SK-N-SH (cell line): ENCODE measurements at regions not wholly inside any gene's neighbourhood (a gene's known extent, or its start where the extent isn't known, plus 50 kb on each side); places are given as distances from the start of the nearest gene placed in this dataset.

ENCODE experiments used
- CTCF ChIA-PET: fragments of 300-600, 350-600 bp; formaldehyde crosslinking; extraction: SDS; loops from one replicate; lab custom pipeline; 2021; lab: Yijun Ruan, JAX
- POLR2A ChIA-PET: fragments of 350-600 bp; sonication (Branson Sonifier 250); formaldehyde crosslinking; extraction: SDS; loops from one replicate; lab custom pipeline; 2020; ENCODE audit warnings: antibody characterized with exemption, inconsistent platforms; lab: Yijun Ruan, JAX
- DNase-seq: peaks from one replicate; pipeline ENCODE4 v3.0.0; 2012
- H2AFZ ChIP-seq: fragments of 200-600 bp; sonication (generic); 2 replicates; pipeline ENCODE4 v1.8.1; 2016; ENCODE audit warnings: antibody characterized with exemption, mild to moderate bottlenecking, low read depth
- H3F3A ChIP-seq: fragments of 200-600 bp; sonication (generic); replicated peaks from 2 replicates; pipeline ENCODE3; 2016; ENCODE audit warnings: antibody characterized with exemption, mild to moderate bottlenecking; ENCODE audit not compliant: insufficient read depth
- H3K27ac ChIP-seq, 2 experiments: fragments of 200-500 bp in 1 of 2; fragments of 200-600 bp in 1 of 2; sonication (Bioruptor generic) in 1 of 2; sonication (generic), shearing (Covaris generic) in 1 of 2; 2 replicates each; pipeline versions ENCODE4 v1.5.1 to v1.6.1; 2014 to 2016; ENCODE audit warnings: low read depth in 2 of 2, inconsistent platforms in 1 of 2, low read length in 1 of 2, mild to moderate bottlenecking in 1 of 2, mixed read lengths in 1 of 2
- H3K27me3 ChIP-seq: fragments of 200-600 bp; sonication (generic), shearing (Covaris generic); 2 replicates; pipeline ENCODE4 v1.6.1; 2016; ENCODE audit warnings: mixed run types; ENCODE audit not compliant: insufficient read depth
- H3K36me3 ChIP-seq, 2 experiments: fragments of 200-500 bp in 1 of 2; fragments of 200-600 bp in 1 of 2; sonication (Bioruptor generic) in 1 of 2; sonication (generic) in 1 of 2; replicated peaks in 1 of 2; 2 replicates each; pipeline versions ENCODE3 to v1.5.1; 2014 to 2016; ENCODE audit warnings: low read length in 1 of 2, mild to moderate bottlenecking in 1 of 2; ENCODE audit not compliant: insufficient read depth in 2 of 2, control insufficient read depth in 1 of 2
- H3K4me1 ChIP-seq, 2 experiments: fragments of 200-500 bp in 1 of 2; fragments of 200-600 bp in 1 of 2; sonication (Bioruptor generic) in 1 of 2; sonication (generic), shearing (Covaris generic) in 1 of 2; 2 replicates each; pipeline versions ENCODE4 v1.5.1 to v1.6.1; 2014 to 2016; ENCODE audit warnings: low read depth in 1 of 2, low read length in 1 of 2, mixed run types in 1 of 2; ENCODE audit not compliant: insufficient read depth in 2 of 2, control insufficient read depth in 1 of 2
- H3K4me2 ChIP-seq: fragments of 200-600 bp; sonication (generic), shearing (Covaris generic); 2 replicates; pipeline ENCODE4 v1.6.1; 2017; ENCODE audit warnings: mixed run types
- H3K4me3 ChIP-seq, 2 experiments: fragments of 200-500 bp in 1 of 2; fragments of 200-600 bp in 1 of 2; sonication (Bioruptor generic) in 1 of 2; sonication (generic), shearing (Covaris generic) in 1 of 2; 2 replicates each; pipeline versions ENCODE4 v1.5.1 to v1.8.1; 2014 to 2016; ENCODE audit warnings: low read depth in 2 of 2, inconsistent platforms in 1 of 2, low read length in 1 of 2, mild to moderate bottlenecking in 1 of 2, mixed read lengths in 1 of 2, moderate library complexity in 1 of 2
- H3K79me2 ChIP-seq: fragments of 200-600 bp; sonication (generic); 2 replicates; pipeline ENCODE4 v1.8.1; 2017; ENCODE audit warnings: mild to moderate bottlenecking; ENCODE audit not compliant: insufficient read depth
- H3K9ac ChIP-seq: fragments of 200-600 bp; sonication (generic); 2 replicates; pipeline ENCODE4 v1.6.1; 2017; ENCODE audit warnings: mixed run types
- H3K9me2 ChIP-seq: fragments of 200-600 bp; sonication (generic); 2 replicates; pipeline ENCODE4 v1.6.1; 2017; ENCODE audit warnings: mixed run types
- H3K9me3 ChIP-seq: fragments of 200-600 bp; sonication (generic); 2 replicates; pipeline ENCODE4 v1.6.1; 2017; ENCODE audit warnings: mixed run types, mild to moderate bottlenecking, moderate library complexity
- H4K20me1 ChIP-seq: fragments of 200-600 bp; sonication (generic); 2 replicates; pipeline ENCODE4 v1.6.1; 2017; ENCODE audit warnings: mild to moderate bottlenecking, mixed run types; ENCODE audit not compliant: insufficient read depth
- EP300 ChIP-seq, 2 experiments: IDR thresholded peaks; 2 replicates each; pipeline versions ENCODE4 v1.4.0 to v1.6.1; 2012; ENCODE audit warnings: borderline replicate concordance in 1 of 2, low read depth in 1 of 2, low read length in 1 of 2
- EZH2phosphoT487 ChIP-seq: fragments of 200-600 bp; sonication (generic); IDR thresholded peaks from 2 replicates; pipeline ENCODE4 v1.6.1; 2017; ENCODE audit warnings: low read depth, mixed run types, mild to moderate bottlenecking, antibody characterized with exemption, moderate library complexity, borderline replicate concordance
- FOSL2 ChIP-seq: IDR thresholded peaks from 2 replicates; pipeline ENCODE4 v1.4.0; 2012; ENCODE audit warnings: low read depth, mild to moderate bottlenecking, moderate library complexity, borderline replicate concordance
- FOXJ3 ChIP-seq: sonication (generic); formaldehyde crosslinking; IDR thresholded peaks from 2 replicates; pipeline ENCODE4 v1.5.1; 2020; ENCODE audit warnings: mild to moderate bottlenecking, missing genetic modification reagents
- GABPA ChIP-seq: IDR thresholded peaks from 2 replicates; pipeline ENCODE4 v1.4.0; 2012; ENCODE audit warnings: low read depth, mild to moderate bottlenecking
- JUND ChIP-seq: IDR thresholded peaks from 2 replicates; pipeline ENCODE4 v1.4.0; 2012
- MXI1 ChIP-seq: IDR thresholded peaks from 2 replicates; pipeline ENCODE4 v1.6.1; 2012; ENCODE audit warnings: mild to moderate bottlenecking, low read depth, low read length, improper control_type of control experiment
- NFIC ChIP-seq: IDR thresholded peaks from 2 replicates; pipeline ENCODE4 v1.4.0; 2012; ENCODE audit warnings: borderline replicate concordance
- NRF1 ChIP-seq: IDR thresholded peaks from 2 replicates; pipeline ENCODE4 v1.6.1; 2012; ENCODE audit warnings: low read depth, mild to moderate bottlenecking, low read length
- POLR2AphosphoS5 ChIP-seq: IDR thresholded peaks from 2 replicates; pipeline ENCODE4 v1.6.1; 2012; ENCODE audit warnings: low read depth, low read length
- RCOR1 ChIP-seq: fragments of 150-350 bp; IDR thresholded peaks from 2 replicates; pipeline ENCODE4 v1.6.1; 2017; ENCODE audit warnings: antibody characterized with exemption, low read length
- RFX5 ChIP-seq: IDR thresholded peaks from 2 replicates; pipeline ENCODE4 v1.6.1; 2012; ENCODE audit warnings: mild to moderate bottlenecking, improper control_type of control experiment, low read length
- RXRA ChIP-seq: IDR thresholded peaks from 2 replicates; pipeline ENCODE4 v1.4.0; 2012; ENCODE audit warnings: low read depth, mild to moderate bottlenecking, borderline replicate concordance
- SIN3A ChIP-seq: IDR thresholded peaks from 2 replicates; pipeline ENCODE4 v1.6.1; 2012; ENCODE audit warnings: low read depth, mild to moderate bottlenecking, low read length, moderate library complexity, borderline replicate concordance
- TCF12 ChIP-seq: IDR thresholded peaks from 2 replicates; pipeline ENCODE4 v1.4.0; 2012
- TEAD4 ChIP-seq: IDR thresholded peaks from 2 replicates; pipeline ENCODE4 v1.4.0; 2012; ENCODE audit warnings: mild to moderate bottlenecking, borderline replicate concordance; ENCODE audit not compliant: insufficient read depth
- YY1 ChIP-seq: IDR thresholded peaks from 2 replicates; pipeline ENCODE4 v1.4.0; 2012; ENCODE audit warnings: low read depth, mild to moderate bottlenecking
- WGBS: methylation state at CpG from one replicate; pipeline ENCODE4 v1.1.6; 2017; ENCODE audit warnings: low lambda C conversion rate; 5-methylcytosine and 5-hydroxymethylcytosine counted together
- TF ChIP-seq, protein P1 (sequence below): IDR thresholded peaks from 2 replicates; pipeline ENCODE4 v1.4.0; 2012; ENCODE audit warnings: low read depth
- TF ChIP-seq, protein P2 (sequence below): fragments of 200-600 bp; sonication (generic); IDR thresholded peaks from 2 replicates; pipeline ENCODE4 v1.6.1; 2017; ENCODE audit warnings: antibody characterized with exemption, mild to moderate bottlenecking, moderate library complexity
- TF ChIP-seq, protein P3 (sequence below): IDR thresholded peaks from 2 replicates; pipeline ENCODE4 v1.4.0; 2012; ENCODE audit warnings: low read depth, borderline replicate concordance

DNA sequence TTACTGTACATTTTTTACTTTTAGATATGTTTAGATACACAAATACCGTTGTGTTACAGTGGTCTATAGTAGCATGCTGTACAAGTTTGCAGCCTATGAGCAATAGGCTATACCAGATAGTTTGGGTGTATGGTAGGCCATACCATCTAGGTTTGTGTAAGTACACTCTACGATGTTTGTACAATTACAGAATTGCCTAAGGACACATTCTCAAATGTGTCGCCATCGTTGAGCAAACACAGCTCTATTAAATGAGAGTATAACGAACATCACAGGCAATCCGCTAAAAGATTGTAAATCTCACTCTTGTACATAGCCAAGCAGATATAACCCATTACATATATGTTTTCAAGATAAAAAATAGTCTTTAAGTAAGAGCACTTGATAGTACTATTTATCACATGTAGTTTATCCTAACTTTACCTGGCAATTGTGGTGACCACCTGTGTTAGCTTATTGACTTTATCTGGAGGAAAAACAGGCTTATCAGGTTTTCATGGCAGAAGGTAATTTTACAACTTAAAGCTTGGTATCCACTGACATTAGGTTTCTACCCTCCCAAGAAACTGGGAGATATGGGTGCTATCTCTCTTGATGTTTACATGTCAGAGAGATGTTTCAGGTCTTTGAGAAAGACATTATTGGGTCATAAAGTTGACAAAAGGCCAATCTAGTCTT lies 898.7 kb downstream of the NSUN3 start:
- 57% methylated on average over 6 of the region's 6 CpGs for WGBS
- CTCF ChIA-PET = no interaction called here
- TF ChIP-seq RXRA (no peak), SIN3A (no peak), RFX5 (no peak), POLR2AphosphoS5 (no peak), RCOR1 (no peak), EP300 (IDR thresholded peaks at IDR 0.05; ENCODE audit: borderline replicate concordance in 1 of 2, low read depth in 1 of 2, low read length in 1 of 2) (no peak), YY1 (no peak), NFIC (no peak), TEAD4 (no peak), JUND (no peak), GABPA (no peak), FOXJ3 (no peak), EZH2phosphoT487 (no peak), NRF1 (no peak), TCF12 (no peak), MXI1 (no peak), FOSL2 (no peak)
- TF ChIP-seq, protein P1, sequence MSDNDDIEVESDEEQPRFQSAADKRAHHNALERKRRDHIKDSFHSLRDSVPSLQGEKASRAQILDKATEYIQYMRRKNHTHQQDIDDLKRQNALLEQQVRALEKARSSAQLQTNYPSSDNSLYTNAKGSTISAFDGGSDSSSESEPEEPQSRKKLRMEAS = no peak
- TF ChIP-seq, protein P2, sequence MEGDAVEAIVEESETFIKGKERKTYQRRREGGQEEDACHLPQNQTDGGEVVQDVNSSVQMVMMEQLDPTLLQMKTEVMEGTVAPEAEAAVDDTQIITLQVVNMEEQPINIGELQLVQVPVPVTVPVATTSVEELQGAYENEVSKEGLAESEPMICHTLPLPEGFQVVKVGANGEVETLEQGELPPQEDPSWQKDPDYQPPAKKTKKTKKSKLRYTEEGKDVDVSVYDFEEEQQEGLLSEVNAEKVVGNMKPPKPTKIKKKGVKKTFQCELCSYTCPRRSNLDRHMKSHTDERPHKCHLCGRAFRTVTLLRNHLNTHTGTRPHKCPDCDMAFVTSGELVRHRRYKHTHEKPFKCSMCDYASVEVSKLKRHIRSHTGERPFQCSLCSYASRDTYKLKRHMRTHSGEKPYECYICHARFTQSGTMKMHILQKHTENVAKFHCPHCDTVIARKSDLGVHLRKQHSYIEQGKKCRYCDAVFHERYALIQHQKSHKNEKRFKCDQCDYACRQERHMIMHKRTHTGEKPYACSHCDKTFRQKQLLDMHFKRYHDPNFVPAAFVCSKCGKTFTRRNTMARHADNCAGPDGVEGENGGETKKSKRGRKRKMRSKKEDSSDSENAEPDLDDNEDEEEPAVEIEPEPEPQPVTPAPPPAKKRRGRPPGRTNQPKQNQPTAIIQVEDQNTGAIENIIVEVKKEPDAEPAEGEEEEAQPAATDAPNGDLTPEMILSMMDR = no peak
- TF ChIP-seq, protein P3, sequence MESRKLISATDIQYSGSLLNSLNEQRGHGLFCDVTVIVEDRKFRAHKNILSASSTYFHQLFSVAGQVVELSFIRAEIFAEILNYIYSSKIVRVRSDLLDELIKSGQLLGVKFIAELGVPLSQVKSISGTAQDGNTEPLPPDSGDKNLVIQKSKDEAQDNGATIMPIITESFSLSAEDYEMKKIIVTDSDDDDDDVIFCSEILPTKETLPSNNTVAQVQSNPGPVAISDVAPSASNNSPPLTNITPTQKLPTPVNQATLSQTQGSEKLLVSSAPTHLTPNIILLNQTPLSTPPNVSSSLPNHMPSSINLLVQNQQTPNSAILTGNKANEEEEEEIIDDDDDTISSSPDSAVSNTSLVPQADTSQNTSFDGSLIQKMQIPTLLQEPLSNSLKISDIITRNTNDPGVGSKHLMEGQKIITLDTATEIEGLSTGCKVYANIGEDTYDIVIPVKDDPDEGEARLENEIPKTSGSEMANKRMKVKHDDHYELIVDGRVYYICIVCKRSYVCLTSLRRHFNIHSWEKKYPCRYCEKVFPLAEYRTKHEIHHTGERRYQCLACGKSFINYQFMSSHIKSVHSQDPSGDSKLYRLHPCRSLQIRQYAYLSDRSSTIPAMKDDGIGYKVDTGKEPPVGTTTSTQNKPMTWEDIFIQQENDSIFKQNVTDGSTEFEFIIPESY = no peak
- Histone ChIP-seq H2AFZ (no peak overlapping the region), H3K9me3 (no peaks in the 10 kb centered on the region), H3K4me2 (no peak overlapping the region), H3K36me3 (no peaks in the 10 kb centered on the region), H3K9me2 (no peaks in the 10 kb centered on the region), H3K9ac (no peak overlapping the region), H3K27ac (no peak overlapping the region), H3K4me1 (no peaks in the 10 kb centered on the region), H3K79me2 (no peaks in the 10 kb centered on the region), H3F3A (no peaks in the 10 kb centered on the region), H3K27me3 (no peaks in the 10 kb centered on the region), H4K20me1 (no peaks in the 10 kb centered on the region), H3K4me3 (no peak overlapping the region)
- POLR2A ChIA-PET = no interaction called here
- DNase-seq = no peak
